ENCODE measurements at regions not wholly inside any gene's neighbourhood (a gene's known extent, or its start where the extent isn't known, plus 50 kb on each side); places are given as distances from the start of the nearest gene placed in this dataset.
"Not testable (repeated sequence)": the region's sequence is repeated elsewhere in the genome, so short reads cannot be mapped to it uniquely, and the experiment has no call there.

GRCh38 chr10:109727436-109727835, 195.9 kb downstream of the XPNPEP1 start:
- no peak for DNase-seq

- DNase-seq: no peak
Observed at GRCh38 chr10:109726473-109726872, 196.8 kb downstream of the XPNPEP1 start.

- no peak for DNase-seq
Observed at GRCh38 chr10:109723305-109723704, 200.0 kb downstream of the XPNPEP1 start.

- no peak for DNase-seq
Observed at GRCh38 chr10:109721453-109722064, 201.8 kb downstream of the XPNPEP1 start.

GRCh38 chr10:109706026-109706560, 217.2 kb downstream of the XPNPEP1 start:
- no peak for DNase-seq

- no peak for DNase-seq
Observed at GRCh38 chr10:109701633-109702215, 221.6 kb downstream of the XPNPEP1 start.

- DNase-seq: no peak
Observed at GRCh38 chr10:109698882-109699664, 224.2 kb downstream of the XPNPEP1 start.

- no peak for DNase-seq
Observed at GRCh38 chr10:109698086-109698485, 225.2 kb downstream of the XPNPEP1 start.

GRCh38 chr10:109696981-109697775, 226.1 kb downstream of the XPNPEP1 start:
- DNase-seq: no peak

- DNase-seq: no peak
Observed at GRCh38 chr10:109696462-109696861, 226.8 kb downstream of the XPNPEP1 start.

- DNase-seq: no peak
Observed at GRCh38 chr10:109695988-109696387, 227.3 kb downstream of the XPNPEP1 start.

- no peak for DNase-seq
Observed at GRCh38 chr10:109689785-109690184, 233.5 kb downstream of the XPNPEP1 start.

- DNase-seq: no peak
Observed at GRCh38 chr10:109679478-109679877, 243.8 kb downstream of the XPNPEP1 start.

- no peak for DNase-seq
Observed at GRCh38 chr10:109678857-109679256, 244.5 kb downstream of the XPNPEP1 start.

- DNase-seq: no peak
Observed at GRCh38 chr10:109676703-109677102, 246.6 kb downstream of the XPNPEP1 start.

- no peak for DNase-seq
Observed at GRCh38 chr10:109668703-109669102, 254.6 kb downstream of the XPNPEP1 start.

- DNase-seq: no peak
Observed at GRCh38 chr10:109668154-109668665, 255.1 kb downstream of the XPNPEP1 start.

- no peak for DNase-seq
Observed at GRCh38 chr10:109665321-109665720, 258.0 kb downstream of the XPNPEP1 start.

GRCh38 chr10:109664554-109664953, 258.8 kb downstream of the XPNPEP1 start:
- DNase-seq: no peak

GRCh38 chr10:109663122-109663521, 260.2 kb downstream of the XPNPEP1 start:
- no peak for DNase-seq

GRCh38 chr10:109652612-109653011, 270.7 kb downstream of the XPNPEP1 start:
- not testable (repeated sequence) for DNase-seq

- no peak for DNase-seq
Observed at GRCh38 chr10:109650228-109650627, 273.1 kb downstream of the XPNPEP1 start.

GRCh38 chr10:109647627-109648026, 275.7 kb downstream of the XPNPEP1 start:
- DNase-seq: no peak

Measured in activated CD4-positive, alpha-beta T cell treated with anti-CD3 and anti-CD28 coated beads, Interleukin-2, Interleukin-6, amounts not matched to agents 100 ng/mL and 50 ng/mL, durations not matched to agents 16 hours and 8 hours (primary cell).